GM21367 (cell line): ENCODE measurements at regions not wholly inside any gene's neighbourhood (a gene's known extent, or its start where the extent isn't known, plus 50 kb on each side); places are given as distances from the start of the nearest gene placed in this dataset.
"Not testable (repeated sequence)": the region's sequence is repeated elsewhere in the genome, so short reads cannot be mapped to it uniquely, and the experiment has no call there.

ENCODE experiments used
- ATAC-seq: cut with Tn5 transposase; IDR thresholded peaks from one replicate; pipeline ENCODE4 v1.9.1; 2021; ENCODE audit not compliant: unreplicated experiment

- ATAC-seq, result no peak
Measured at GRCh38 chr11:114802878-114803277, 124.6 kb downstream of the NXPE2 start.

GRCh38 chr11:114805431-114805830 is 127.1 kb downstream of the NXPE2 start:
- not testable (repeated sequence) for ATAC-seq

DNA sequence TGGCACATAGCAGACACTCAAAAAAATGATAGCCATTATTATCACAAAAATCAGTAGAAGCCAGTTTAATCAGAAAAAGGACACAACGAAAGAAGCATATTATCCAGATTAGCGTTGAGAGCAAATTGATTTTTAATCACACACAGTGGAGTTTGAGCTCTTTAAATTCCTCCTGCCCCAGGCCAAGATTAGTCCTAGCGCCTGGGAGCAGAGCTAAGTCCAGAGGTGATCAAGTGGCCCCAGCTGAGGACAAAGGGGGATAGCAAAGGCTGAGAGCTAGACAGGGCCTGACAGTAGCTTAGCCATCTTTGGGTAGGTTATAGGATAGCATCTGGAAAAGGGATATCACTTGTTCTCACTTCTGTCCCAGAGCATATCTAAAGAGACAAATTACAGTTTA is 133.6 kb downstream of the NXPE2 start:
- ATAC-seq, result no peak

GRCh38 chr11:114812733-114813132 is 134.4 kb downstream of the NXPE2 start:
- no peak for ATAC-seq

DNA sequence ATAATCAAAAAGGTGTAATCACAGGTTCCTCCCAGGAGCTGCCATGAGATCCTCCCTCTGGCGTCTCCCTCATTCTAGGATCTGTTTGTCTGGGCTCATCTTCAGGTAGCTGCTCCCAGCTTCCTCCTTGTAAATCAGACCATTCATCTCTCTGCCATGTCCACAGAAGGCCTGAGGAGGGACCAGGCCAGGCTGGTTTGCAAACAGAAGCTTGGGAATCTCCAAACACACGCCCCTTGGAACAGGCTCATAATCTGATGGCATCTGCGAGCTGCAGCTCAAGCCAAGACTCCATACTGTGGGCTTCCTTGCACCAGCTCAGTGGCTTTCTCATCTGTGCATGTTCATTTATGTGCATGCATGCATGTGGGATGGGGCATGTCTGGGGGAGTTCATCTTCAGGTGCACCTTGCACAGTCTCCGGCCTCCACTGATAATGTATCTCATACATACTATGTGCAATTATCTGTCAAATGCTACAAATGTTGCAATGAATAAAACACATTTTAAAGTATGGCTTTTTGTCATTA is 134.9 kb downstream of the NXPE2 start:
- no peak for ATAC-seq

GRCh38 chr11:114815176-114815575 is 136.8 kb downstream of the NXPE2 start:
- ATAC-seq, result no peak

DNA sequence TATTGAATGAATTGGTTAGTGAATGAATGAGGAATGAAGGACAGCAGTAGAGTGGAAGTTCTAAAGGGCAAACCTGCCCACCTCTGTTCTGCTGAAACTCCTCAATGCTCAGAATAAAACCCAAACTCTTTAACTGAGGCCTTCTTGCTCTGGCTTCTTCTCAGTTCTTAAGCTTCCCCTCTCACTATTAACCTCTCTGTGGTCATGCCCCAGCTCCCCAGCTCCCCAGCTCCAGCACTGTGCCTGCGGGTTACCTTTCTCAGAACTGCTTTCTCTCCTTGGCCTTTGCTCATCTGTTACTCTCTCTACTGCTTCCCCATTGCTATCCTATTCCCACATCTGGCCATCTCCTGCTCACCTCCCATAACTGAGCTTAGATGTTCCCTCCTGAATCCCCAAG is 137.4 kb downstream of the NXPE2 start:
- no peak for ATAC-seq

GRCh38 chr11:114816791-114817190 is 138.5 kb downstream of the NXPE2 start:
- no peak for ATAC-seq

DNA sequence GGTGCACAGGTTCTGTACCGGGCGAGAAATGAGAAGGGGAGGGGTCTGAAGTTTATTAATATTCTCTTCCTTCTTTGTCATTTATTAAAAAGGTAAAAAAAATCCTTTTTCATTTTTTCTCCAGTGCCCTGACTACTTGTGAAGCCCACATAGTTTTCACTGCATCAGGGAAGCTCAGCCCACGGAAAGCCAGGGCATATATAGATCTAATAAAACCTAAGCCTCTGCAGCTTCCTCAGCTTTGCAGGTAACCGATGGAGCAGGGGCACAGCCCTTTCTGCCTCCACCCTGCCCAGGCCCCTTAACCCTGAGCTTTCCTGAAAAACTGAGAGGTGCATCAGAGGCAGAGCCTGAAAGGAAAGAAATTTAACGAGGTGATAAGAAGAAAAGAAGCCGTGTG is 140.1 kb downstream of the NXPE2 start:
- no peak for ATAC-seq

GRCh38 chr11:114819028-114819427 is 140.7 kb downstream of the NXPE2 start:
- no peak for ATAC-seq

DNA sequence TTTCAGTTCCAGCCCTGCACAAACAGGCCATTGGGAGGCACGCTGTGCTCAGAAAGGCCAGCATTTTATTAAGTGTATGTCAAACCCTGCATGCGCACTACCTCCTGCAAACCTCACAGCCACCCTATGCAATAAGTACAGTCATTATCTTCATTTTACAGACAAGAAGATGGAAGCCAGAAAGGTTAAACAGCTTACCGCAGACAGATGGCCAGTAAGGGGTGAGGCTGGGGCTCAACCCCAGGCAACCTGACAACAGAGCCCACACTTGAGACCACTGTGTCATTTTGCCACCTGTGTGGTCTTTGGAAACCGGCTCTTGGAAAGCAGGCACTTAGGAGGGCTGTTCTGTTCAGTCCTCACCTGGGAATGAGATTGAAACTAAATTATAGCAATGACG is 142.3 kb downstream of the NXPE2 start:
- ATAC-seq, result no peak

GRCh38 chr11:114821621-114822412 is 143.5 kb downstream of the NXPE2 start:
- no peak for ATAC-seq

DNA sequence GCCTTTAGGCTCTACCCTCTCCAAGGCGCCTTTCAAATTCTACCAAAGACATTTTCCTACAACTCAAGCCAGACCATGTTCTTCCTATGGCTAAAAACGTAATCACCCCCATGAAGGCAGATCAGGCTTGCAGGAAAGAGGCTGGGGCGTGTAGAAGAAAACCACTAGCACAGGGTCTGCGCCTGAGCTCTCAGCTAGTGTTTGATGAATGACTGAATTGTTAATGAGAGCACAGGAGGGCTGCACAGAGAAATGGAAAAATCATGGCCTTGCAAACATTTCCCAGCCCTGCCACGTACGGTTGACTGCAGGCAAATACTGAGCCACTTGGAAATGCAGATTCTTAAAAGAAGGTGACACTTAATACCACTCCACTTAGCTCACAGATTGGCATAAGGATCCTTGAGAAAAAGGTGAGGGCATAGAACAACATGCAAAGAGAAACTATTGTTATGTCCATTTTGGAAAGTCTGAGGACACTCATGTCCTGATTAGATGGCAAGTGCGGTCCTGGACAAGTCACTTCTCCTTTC is 148.6 kb downstream of the NXPE2 start:
- ATAC-seq, result no peak

DNA sequence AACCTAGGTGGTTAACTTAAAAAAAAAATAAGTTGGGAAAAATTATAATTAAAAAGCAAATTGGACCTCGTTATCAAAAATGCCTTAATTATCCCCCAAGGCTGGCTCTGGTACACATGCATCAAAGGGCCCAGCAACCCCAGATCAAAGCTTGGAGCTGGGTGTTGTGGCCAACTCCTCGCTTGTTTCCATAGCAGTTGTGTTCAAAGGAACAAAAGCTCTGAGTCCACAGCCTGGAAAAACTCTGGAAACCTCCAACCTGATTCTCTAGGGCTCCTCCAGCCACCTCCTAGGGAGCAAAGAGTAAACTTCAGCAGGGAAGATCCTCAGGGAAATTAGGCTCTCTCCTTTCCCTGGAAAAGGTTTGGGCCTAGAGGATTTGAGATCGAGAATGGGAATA is 149.4 kb downstream of the NXPE2 start:
- ATAC-seq, result no peak

GRCh38 chr11:114832532-114833125 is 154.3 kb downstream of the NXPE2 start:
- ATAC-seq, result no peak

GRCh38 chr11:114836161-114836560 is 157.8 kb downstream of the NXPE2 start:
- ATAC-seq, result no peak

DNA sequence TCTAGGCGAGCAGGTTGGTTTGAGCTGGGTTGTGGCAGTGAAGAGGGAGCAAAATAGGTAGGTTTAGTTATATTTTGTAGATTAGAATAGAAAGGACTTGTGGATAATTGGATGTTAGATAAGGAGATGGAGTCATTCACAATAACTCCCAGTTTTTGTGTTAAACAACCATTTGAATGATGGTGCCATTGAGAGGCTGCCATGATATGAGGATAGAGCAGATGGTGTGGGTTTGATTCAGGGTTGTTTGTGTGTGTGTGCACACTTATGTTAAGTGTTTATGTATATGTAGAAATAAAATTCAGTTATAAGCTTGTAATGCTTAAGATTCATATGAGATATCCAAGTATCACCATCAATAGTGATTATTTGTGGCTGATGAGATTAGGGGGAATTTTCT is 166.6 kb downstream of the NXPE2 start:
- ATAC-seq, result no peak

GRCh38 chr11:114845766-114846415 is 167.6 kb downstream of the NXPE2 start:
- no peak for ATAC-seq

DNA sequence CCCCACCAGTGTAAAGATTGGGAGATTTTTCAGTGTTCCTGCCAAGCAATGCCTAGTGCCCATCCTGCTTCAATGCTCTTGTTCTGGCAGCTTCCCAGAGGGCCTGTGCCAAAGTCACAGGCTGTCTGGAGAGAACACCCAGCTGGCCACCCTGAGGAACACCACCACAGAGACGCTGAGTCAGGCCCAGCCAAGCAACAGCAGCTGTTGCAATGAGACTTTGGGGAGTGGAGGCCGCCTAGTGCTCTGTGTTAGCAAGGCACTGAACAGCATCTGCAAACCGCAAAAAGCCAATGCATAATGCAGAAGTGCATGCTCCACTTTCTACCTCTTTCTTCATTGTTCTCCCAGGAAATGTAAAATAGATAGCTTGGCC is 168.1 kb downstream of the NXPE2 start:
- ATAC-seq, result no peak

- ATAC-seq, result no peak
Measured at GRCh38 chr11:114847306-114847975, 169.1 kb downstream of the NXPE2 start.

DNA sequence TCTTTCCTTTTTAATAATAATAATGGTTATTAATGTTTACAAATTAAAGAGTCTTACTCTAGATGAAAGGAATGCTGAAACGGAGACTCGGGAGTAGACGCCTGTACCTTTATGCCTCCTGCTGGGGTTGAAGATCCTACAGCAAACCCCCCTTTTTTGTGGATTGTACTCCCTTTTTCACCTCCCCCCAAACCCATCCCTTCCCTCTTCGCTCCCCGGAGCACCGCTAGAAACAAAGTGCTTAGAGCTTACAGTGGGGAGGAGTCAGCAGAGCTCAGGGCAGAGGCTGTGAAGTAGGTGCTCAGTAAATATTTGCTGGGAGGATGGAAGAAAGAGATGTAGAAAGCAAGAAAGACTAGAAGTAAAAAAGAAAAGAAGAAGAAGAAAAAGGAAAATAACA is 169.7 kb downstream of the NXPE2 start:
- ATAC-seq, result no peak
